ENCODE measurements at regions not wholly inside any gene's neighbourhood (a gene's known extent, or its start where the extent isn't known, plus 50 kb on each side); places are given as distances from the start of the nearest gene placed in this dataset.
A peak's percentile ranks its signal among the peaks of the same experiment; 100 is the strongest.

DNA sequence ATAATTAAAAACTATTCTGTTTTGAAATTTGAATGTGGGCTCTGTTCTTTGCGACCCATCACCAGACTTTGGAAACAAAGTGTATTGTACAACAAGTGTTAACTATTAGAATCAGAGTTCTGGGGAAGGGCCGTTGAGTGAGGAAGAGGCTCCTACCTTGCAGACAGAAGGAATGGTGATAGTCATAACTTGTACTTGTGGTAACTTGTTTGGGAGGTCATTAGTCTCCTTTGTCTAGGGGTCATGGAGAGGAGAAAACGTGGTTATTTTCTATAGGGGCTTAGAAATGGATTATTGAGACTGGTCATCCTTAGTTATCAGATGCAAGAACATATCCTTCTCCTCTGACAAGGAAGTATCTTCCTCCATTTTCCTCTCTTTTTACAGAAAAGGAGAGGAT is 174.8 kb downstream of the BMP2 start:
- DNase-seq (ENCODE audit: extremely low read depth, low read depth, low spot score), result no peak

DNA sequence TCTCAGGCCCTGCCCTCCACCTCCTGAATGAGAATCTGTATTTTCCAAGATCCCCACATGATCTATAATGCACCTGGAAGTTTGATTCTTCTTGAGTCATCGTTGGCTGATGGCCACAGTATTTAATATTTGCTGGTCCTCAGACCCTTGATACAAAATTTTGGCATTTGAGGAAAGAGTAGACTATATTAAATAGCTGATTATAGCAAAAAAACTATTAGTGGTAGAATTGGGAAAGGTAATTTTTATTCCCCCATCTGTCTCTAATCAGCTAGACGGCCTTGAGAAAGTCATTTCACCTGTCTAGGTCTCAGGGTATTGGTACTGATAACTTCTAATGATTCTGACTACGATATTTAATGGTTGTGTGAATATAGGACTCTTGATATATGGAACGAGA is 176.8 kb downstream of the BMP2 start:
- DNase-seq (ENCODE audit: extremely low read depth, low read depth, low spot score), result no peak

DNA sequence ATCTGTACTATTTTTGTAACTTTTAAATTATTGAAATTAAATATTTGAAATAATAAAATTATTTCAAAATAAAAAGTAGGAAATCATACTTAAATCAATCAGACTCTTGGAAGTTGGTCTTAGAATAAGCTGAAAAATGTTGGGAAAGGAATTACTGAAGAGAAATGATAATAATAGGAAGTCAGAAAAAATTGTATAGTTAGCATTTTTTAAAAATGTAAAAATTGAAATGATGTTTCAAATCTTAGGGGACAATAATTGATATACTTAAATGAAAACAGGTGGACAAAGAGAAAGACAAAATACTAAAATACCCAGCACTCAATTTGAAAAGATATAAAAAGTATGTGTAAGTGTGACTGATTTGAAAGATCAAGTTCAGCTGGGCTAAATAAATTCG is 186.1 kb downstream of the BMP2 start:
- DNase-seq (ENCODE audit: extremely low read depth, low read depth, low spot score), result no peak

DNA sequence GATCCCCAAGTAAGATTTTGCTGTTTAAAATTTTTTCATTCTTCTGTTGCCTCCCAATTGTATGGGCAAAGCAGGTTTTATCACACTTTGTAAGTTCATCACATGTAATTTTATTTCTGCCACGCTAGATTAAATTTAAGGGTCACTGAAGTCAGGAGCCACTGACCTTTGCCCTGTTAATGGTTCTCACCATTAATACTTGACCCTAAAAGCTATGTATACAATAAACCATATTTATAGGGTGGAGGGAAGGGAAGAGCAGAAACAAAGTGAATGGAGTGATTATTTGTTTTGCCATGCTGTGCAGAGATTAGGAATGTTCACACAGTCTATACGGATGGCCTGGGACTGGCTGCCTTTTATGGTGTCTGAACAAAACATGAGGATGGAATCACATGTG is 186.7 kb downstream of the BMP2 start:
- no peak for DNase-seq (ENCODE audit: extremely low read depth, low read depth, low spot score)

DNA sequence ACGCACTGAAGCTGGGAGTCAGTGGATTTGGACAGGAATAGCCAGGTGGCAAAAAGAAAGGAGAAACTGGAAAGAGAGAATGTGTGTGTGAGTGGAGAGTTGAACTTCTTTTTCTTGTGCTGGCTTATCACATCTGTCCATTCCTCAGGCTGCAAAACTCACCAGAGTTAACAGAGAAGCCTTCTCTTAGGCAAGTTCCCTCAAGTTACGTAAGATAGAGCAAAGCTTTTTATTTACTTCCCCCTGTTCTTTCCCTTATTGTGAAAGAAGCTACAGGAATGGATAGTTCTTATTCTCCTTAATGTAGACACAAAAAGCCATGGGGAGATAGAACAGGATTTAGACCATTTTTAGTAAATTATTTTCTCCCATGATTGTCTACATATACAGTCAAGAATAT is 188.6 kb downstream of the BMP2 start:
- DNase-seq (ENCODE audit: extremely low read depth, low read depth, low spot score), result no peak

DNA sequence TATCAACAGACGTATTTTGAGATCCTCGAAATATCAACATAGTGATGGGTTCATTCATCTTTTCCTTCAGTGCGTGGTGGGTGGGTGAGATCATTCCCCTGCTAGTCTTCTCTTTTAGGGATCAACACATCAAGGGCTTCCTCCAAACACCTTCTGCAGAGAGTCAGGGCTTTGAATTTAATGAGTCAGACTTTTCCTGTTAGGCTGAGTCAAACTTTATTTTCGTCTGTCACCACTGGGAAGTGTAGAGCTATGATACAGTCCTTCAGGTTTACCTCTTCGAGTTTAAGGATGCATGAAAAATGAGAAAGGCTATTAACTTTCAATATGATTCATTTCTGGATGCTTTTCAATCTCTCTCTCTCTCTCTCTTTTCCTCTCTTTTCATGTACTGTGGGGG is 189.1 kb downstream of the BMP2 start:
- DNase-seq (ENCODE audit: extremely low read depth, low read depth, low spot score), result peak; percentile 7

DNA sequence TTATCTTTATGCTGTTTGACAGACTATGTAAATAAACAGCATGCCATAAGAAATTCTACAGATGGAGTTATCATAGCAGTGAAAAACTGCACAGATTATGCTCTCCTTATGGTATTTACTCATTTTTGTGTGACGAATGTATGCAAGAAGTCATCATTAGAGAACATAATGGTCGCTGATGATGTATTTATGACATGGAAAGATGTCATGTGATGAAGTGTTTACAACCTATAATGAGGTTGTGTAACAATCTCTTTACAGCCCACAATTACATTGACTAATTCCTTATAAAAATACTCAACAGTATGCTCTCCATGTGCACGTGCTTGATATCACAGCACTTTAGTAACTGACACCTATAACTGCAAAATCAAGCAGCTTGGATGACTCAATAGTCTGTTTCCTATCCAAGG is 192.4 kb downstream of the BMP2 start:
- no peak for DNase-seq (ENCODE audit: extremely low read depth, low read depth, low spot score)

DNA sequence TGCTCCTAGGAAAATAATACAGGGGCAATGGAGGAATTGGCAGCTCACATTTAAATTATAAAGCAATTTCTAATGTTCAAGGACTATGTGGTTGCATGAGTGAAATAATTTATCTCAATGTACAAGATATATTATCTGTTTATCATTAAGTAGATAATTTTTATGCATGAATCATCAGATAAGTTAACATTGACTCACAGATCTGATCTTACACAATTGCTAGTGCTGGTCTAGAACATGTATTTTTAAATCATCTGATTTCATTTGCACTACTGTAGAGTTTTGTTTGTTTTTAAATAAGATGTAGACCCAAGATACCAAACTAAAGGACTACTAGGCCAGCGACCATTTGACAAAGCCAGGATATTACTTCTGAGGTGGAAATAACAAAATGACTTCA is 199.2 kb downstream of the BMP2 start:
- DNase-seq (ENCODE audit: extremely low read depth, low read depth, low spot score), result no peak

DNA sequence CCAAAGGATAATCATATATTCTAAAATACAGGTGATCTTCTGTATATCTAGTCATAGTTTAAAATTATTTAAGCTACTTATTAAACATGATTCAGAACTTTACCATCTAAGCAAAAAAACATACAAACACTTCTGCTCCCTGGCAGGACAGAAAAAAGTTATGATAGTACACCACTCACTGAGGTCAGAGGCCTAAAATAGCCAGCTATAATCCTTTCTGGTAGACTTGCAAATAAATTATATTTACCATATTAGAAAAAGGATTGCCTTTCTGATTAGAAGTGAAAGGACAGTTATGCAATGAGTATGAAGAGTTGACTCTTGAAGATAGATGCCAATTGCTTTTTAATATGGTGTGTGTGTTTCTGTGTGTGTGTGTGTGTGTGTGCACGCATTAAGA is 207.4 kb downstream of the BMP2 start:
- DNase-seq (ENCODE audit: extremely low read depth, low read depth, low spot score), result no peak

DNA sequence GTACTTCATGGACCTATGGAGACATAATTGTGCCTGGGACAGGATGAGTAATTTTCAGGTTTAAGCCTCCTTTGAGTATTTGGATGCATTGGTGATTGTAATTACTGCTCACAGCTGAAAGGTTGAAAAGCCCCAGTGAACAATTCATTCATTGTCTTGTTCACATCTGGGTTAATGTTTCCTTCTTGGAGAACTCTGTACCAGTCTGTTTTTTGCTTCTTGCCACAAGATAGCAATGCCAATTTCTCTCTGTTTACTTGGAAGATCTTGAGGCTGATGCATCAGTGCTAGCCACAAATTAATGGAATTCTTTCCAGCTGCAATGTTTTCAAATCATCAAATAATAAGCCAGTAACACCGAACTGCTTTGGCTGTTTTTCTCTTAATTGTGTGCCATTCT is 207.8 kb downstream of the BMP2 start:
- DNase-seq (ENCODE audit: extremely low read depth, low read depth, low spot score), result no peak

DNA sequence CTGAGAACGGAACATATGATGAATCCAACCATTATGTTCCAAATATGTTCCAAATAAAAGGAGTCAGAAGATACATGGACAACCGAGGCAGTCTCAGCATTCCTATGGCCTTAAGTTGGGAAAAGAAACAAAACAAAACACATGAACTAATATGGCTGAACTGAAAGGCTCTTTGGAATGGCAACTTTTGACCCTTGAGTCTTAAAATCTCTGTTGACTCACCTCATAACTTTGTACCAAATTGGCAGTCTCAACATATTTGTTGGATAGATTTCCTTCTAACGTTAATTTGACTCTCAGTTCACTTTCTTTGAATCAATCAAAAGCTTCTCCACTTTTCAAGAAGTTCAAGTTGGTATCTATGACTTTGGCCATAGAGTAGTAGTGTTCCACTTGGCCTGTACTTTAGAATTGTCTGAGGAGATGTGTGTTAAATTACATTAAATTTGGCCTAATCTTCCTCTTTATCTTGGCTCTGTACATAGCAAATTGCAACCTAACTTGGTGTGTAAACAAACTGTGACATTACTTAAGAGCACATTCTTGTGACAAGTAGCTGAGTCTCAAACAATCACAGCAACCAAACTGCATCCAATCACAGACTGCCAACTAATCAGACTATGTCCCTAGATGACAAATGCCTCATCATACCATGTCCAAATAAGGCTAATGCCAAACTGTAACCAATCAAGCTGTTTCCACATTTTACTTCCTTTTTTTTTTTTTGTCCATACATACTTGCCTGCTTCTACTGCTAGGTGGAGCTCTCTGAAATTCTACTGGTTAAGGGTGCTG is 208.8 kb downstream of the BMP2 start:
- no peak for DNase-seq (ENCODE audit: extremely low read depth, low read depth, low spot score)

DNA sequence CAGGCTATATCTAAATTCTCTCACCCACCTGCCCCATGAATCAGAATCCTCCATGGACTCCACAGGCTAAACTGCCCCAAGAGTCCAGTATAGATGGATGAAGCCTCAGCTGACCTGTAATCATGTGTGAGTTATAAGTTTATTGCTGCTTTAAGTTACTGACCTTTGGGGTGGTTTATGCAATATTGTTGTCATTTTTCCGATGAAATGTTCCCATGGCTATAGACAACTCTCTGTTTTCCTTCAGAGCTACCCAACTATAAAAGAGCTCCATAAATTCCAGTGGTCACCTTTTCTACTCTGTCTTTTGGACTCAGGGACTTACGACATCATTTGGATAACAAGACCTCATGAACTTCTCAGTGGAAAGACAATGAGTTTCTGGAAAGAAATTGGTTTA is 212.1 kb downstream of the BMP2 start:
- DNase-seq (ENCODE audit: extremely low read depth, low read depth, low spot score), result no peak

DNA sequence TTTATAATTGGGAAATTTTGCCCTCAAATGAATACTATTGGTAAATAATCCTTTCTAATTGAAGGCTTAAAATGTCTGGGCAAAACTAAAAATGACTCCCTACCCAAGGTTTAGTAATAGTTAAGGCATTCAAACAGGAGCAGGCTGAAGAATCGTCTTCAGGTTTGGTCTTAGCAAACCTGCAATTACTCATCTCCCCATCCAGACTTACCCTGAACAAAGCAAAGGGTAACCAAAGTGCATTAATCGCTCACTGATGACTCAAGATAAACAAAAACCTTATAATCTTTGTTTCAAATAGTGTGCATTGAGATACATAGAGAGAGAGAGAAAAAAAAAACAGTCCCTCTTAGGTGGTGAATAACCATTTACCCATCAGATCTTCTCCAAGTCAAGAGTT is 225.5 kb downstream of the BMP2 start:
- DNase-seq (ENCODE audit: extremely low read depth, low read depth, low spot score), result no peak

DNA sequence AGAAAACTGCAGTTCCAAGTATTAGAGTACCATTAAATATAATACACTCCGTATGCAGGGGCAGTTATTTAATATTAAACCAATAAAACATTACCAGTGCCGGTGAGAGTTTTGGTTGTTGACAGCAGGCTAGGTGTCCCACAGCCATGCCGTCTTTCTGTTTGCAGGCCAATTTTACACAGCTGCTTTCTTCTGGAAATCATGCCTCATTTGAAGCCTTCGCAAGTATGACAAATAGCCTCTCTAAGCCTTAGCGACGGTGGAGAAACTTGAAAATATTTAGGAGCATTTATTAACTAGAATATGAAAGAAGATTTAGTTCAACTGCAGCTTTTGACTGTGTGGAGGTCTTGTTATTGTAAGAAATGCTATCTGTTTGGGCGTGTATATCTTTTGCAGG is 226.0 kb downstream of the BMP2 start:
- no peak for DNase-seq (ENCODE audit: extremely low read depth, low read depth, low spot score)

DNA sequence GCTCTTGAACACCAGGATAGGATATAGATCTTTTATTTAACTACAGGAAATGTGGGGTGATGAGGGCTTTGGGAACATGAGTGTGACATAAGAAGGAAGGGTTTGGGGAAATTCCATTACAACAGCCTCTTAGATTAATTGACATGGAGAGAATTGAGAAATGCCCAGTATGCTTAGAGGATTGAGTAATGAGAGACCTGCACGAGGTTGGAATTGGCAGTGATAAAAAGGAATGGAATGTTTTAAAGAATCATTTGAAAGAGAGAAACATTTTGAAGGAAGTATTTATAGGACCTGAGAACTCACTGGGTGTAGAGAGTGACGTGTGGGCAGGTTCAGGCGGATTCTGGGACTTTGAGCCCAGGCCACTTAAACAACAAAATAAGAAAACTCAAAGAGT is 227.0 kb downstream of the BMP2 start:
- no peak for DNase-seq (ENCODE audit: extremely low read depth, low read depth, low spot score)

DNA sequence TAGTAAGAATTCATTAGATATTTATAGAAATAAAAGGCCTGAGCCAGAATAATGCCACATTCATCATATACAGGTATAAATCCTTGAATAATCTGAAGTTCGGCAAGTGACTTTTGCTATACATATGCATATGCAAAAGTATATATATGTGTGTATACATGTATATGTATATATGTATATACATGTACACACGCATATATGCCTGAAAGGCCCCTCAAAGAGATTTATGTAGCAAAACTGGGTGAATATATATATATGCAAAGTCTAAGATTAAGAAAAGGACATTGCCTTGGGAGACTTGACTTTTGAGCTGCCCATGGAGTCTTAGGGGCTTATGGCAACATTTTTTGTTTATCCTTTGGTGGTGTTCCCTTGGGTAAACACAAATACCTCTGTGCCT is 231.4 kb downstream of the BMP2 start:
- DNase-seq (ENCODE audit: extremely low read depth, low read depth, low spot score), result no peak

DNA sequence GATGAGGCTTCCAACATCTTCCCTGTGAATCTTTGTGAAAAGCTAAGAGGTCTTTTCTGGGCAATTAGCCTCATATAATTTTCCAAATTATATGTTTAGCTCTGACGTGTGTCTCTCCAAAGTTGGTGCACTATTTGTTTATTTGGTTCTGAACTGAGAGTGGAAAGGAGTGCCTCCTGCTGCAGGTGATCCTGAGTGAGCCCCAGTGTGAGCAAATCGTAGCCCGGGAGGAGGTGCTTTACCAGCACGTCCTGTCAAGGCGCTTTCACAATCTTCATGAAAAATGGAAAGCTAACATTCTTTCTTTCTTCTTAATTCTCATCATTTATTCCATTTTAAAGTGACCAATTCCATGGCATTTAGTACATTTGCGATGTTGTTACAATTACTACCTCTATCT is 231.9 kb downstream of the BMP2 start:
- DNase-seq (ENCODE audit: extremely low read depth, low read depth, low spot score), result no peak

DNA sequence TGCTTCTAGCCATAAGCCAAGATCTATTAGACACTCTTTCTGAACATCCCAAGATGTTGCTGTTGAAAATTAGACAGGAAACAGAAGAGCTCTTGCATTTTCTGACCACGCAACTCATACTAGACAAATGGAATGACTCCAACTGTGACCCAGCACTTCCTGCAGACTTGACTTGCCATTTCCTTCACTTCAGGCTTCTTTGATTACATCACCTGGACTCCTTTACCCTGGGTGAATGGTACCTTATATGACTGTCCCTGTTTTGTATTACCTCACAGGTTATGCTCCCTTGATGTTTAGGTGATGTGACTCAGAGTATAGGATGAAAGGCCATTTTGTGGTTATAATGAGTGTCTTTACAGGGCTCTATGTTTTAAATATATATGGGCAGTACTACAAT is 236.1 kb downstream of the BMP2 start:
- no peak for DNase-seq (ENCODE audit: extremely low read depth, low read depth, low spot score)

DNA sequence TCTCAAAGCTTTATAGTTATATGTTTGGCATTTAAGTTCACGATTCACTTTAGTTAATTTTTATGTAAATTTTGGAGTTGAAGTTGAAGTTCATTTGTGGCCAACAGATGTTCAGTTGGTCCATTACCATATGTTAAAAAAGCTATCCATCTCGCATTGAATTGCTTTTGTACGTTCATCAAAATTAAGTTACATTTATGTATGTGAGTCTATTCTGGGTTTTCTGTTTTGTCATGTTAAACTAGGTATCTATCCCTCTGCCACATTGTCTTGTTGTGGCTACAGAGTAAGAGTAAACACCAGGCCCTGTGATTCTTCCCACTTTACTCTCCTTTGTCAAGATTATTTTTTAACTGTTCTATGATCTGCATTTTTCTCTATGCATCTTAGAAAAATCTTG is 237.3 kb downstream of the BMP2 start:
- DNase-seq (ENCODE audit: extremely low read depth, low read depth, low spot score), result no peak

DNA sequence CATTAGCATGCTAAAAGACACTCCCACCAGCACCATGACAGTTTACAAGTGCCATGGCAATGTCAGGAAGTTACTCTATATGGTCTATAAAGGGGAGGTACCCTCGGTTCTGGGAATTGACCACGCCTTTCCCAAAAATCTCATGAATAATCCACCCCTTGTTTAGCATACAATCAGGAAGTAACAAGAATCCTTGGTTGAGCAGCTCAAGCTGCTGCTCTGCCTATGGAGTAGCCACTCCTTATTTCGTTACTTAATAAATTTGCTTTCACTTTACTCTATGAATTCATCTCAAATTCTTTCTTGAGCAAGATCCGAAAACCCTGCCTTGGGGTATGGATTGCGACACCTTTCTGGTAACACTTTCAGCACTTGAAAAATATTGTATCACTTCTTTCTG is 243.0 kb downstream of the BMP2 start:
- no peak for DNase-seq (ENCODE audit: extremely low read depth, low read depth, low spot score)

DNA sequence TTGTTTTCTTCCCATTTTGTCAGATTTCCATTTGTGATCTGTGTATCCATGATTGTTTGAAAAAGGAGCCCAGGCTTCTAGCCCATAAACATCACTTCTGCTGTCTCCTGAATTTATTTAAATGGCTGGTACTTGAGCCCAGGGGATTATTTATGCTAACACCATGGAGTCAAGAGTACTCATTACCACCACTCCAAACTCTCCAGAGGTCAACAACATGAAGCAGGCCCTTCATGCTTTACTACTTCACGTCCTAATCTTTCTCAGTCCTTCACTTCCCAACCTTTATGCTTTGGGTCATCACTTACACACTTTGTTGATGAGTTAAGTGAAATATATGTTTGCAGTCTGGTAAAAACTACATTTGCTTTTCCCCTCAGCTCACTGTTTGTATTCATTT is 247.8 kb downstream of the BMP2 start:
- no peak for DNase-seq (ENCODE audit: extremely low read depth, low read depth, low spot score)

DNA sequence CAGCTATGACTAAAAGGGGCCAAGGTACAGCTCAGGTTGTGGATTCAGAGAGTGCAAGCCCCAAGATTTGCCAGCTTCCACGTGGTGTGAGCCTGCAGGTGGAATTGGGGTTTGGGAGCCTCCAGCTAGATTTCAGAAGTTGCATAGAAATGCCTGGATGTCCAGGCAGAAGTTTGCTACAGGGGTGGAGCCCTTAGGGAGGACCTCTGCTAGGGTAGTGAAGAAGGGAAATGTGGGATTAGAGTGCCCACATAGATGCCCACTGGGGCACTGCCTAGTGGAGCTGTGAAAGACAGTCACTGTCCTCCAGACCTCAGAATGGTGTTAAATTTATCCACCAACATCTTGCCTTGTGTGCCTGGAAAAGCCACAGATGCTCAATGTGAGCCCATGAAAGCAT is 255.1 kb downstream of the BMP2 start:
- no peak for DNase-seq (ENCODE audit: extremely low read depth, low read depth, low spot score)

DNA sequence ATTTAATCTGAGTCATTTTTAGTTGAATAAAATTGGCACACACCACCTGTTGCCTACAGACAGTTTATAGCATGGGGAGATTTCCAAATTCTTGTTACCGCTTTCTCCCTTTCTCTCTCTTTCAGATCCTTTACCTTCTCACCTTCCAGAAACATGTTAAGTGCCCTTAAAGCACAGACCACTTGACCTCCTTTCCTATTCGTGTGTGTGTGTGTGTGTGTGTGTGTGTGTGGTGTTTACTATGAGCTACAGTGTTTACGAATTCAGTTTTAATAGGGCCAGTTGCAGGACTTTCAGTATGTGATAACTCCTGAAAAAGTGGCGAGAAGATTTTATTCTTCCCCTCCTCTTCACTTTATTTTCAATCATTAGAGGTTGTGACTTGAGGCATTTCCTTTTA is 258.1 kb downstream of the BMP2 start:
- DNase-seq (ENCODE audit: extremely low read depth, low read depth, low spot score), result no peak

Measured in glomerular endothelial cell (primary cell).